Liver (tissue), 8 donors: ENCODE measurements at regions not wholly inside any gene's neighbourhood (a gene's known extent, or its start where the extent isn't known, plus 50 kb on each side); places are given as distances from the start of the nearest gene placed in this dataset.

ENCODE experiments used
- DNase-seq: peaks from one replicate; pipeline ENCODE4 v3.0.0-alpha.2; 2017; ENCODE audit warnings: low spot score
- H3K27ac ChIP-seq, 2 donors: one replicate each; pipeline ENCODE4 v1.7.0; 2013; ENCODE audit warnings: inconsistent platforms in 2 of 2, low read length in 2 of 2, control low read depth in 1 of 2, low read depth in 1 of 2, mild to moderate bottlenecking in 1 of 2
- H3K27me3 ChIP-seq, 4 donors: one replicate each; pipeline versions ENCODE4 v1.6.1 to v1.7.0; 2013; ENCODE audit warnings: low read length in 3 of 4, inconsistent platforms in 1 of 4, mild to moderate bottlenecking in 1 of 4, moderate library complexity in 1 of 4; ENCODE audit not compliant: control insufficient read depth in 4 of 4, insufficient read depth in 4 of 4
- H3K36me3 ChIP-seq, 4 donors: one replicate each; pipeline versions ENCODE4 v1.6.1 to v1.7.0; 2013; ENCODE audit warnings: low read length in 3 of 4, mild to moderate bottlenecking in 3 of 4, low read depth in 1 of 4, moderate library complexity in 1 of 4; ENCODE audit not compliant: control insufficient read depth in 4 of 4, insufficient read depth in 3 of 4
- H3K4me1 ChIP-seq, 4 donors: one replicate each; pipeline versions ENCODE4 v1.6.1 to v1.7.0; 2013; ENCODE audit warnings: low read length in 3 of 4, mild to moderate bottlenecking in 3 of 4, moderate library complexity in 1 of 4; ENCODE audit not compliant: control insufficient read depth in 4 of 4, insufficient read depth in 4 of 4
- H3K4me3 ChIP-seq, 3 donors: one replicate each; pipeline versions ENCODE4 v1.6.1 to v1.7.0; 2013; ENCODE audit warnings: low read length in 3 of 3, control low read depth in 1 of 3, low read depth in 1 of 3, mild to moderate bottlenecking in 1 of 3
- H3K9ac ChIP-seq, 2 donors: one replicate each; pipeline ENCODE4 v1.7.0; 2013; ENCODE audit warnings: low read length in 2 of 2, mild to moderate bottlenecking in 2 of 2, moderate library complexity in 2 of 2, control low read depth in 1 of 2, low read depth in 1 of 2
- H3K9me3 ChIP-seq, 4 donors: one replicate each; pipeline versions ENCODE4 v1.6.1 to v1.7.0; 2013; ENCODE audit warnings: low read length in 3 of 4; ENCODE audit not compliant: control insufficient read depth in 4 of 4
- EGR1 ChIP-seq, 2 donors: IDR thresholded peaks; 2 replicates each; pipeline ENCODE4 v1.6.1; 2016 to 2018; ENCODE audit warnings: antibody characterized with exemption in 2 of 2, low read depth in 2 of 2
- FOXA1 ChIP-seq: IDR thresholded peaks from 2 replicates; pipeline ENCODE4 v1.6.1; 2016; ENCODE audit warnings: antibody characterized with exemption
- FOXA2 ChIP-seq: IDR thresholded peaks from 2 replicates; pipeline ENCODE4 v1.6.1; 2016; ENCODE audit warnings: antibody characterized with exemption
- GABPA ChIP-seq, 2 donors: IDR thresholded peaks in 1 of 2; conservative IDR thresholded peaks in 1 of 2; 2 replicates each; pipeline ENCODE4 v1.6.1; 2016; ENCODE audit warnings: antibody characterized with exemption in 2 of 2, mild to moderate bottlenecking in 1 of 2, moderate library complexity in 1 of 2
- HNF4A ChIP-seq, 2 donors: conservative IDR thresholded peaks; 2 replicates each; pipeline ENCODE4 v1.6.1; 2016; ENCODE audit warnings: antibody characterized with exemption in 2 of 2, mild to moderate bottlenecking in 2 of 2
- HNF4G ChIP-seq: IDR thresholded peaks from 2 replicates; pipeline ENCODE4 v1.6.1; 2016; ENCODE audit warnings: antibody characterized with exemption
- JUND ChIP-seq, 2 donors: IDR thresholded peaks; 2 replicates each; pipeline ENCODE4 v1.6.1; 2016; ENCODE audit warnings: antibody characterized with exemption in 2 of 2
- MAX ChIP-seq: IDR thresholded peaks from 2 replicates; pipeline ENCODE4 v1.6.1; 2016; ENCODE audit warnings: antibody characterized with exemption
- NR2F2 ChIP-seq: IDR thresholded peaks from 2 replicates; pipeline ENCODE4 v1.6.1; 2016; ENCODE audit warnings: antibody characterized with exemption
- RAD21 ChIP-seq, 2 donors: IDR thresholded peaks; 2 replicates each; pipeline ENCODE4 v1.6.1; 2016; ENCODE audit warnings: antibody characterized with exemption in 2 of 2, mild to moderate bottlenecking in 2 of 2
- RXRA ChIP-seq, 2 donors: IDR thresholded peaks; 2 replicates each; pipeline ENCODE4 v1.6.1; 2017 to 2018; ENCODE audit warnings: antibody characterized with exemption in 2 of 2, mild to moderate bottlenecking in 1 of 2
- SP1 ChIP-seq: IDR thresholded peaks from 2 replicates; pipeline ENCODE4 v1.6.1; 2018; ENCODE audit warnings: antibody characterized with exemption, mild to moderate bottlenecking
- TAF1 ChIP-seq: conservative IDR thresholded peaks from 2 replicates; pipeline ENCODE4 v1.6.1; 2016; ENCODE audit warnings: antibody characterized with exemption, mild to moderate bottlenecking
- YY1 ChIP-seq: IDR thresholded peaks from 2 replicates; pipeline ENCODE4 v1.6.1; 2016; ENCODE audit warnings: antibody characterized with exemption, mild to moderate bottlenecking
- ZBTB33 ChIP-seq: IDR thresholded peaks from 2 replicates; pipeline ENCODE4 v1.6.1; 2016; ENCODE audit warnings: antibody characterized with exemption
- WGBS: extraction: QIAGEN DNeasy Blood & Tissue Kit; methylation state at CpG from one replicate; pipeline ENCODE4 v1.1.7; 2013; 5-methylcytosine and 5-hydroxymethylcytosine counted together
- TF ChIP-seq, protein P1 (sequence below): fragments of 150-350 bp; IDR thresholded peaks from 2 replicates; pipeline ENCODE4 v1.5.1; 2017; ENCODE audit warnings: improper control_type of control experiment, low read depth, low read length; ENCODE audit not compliant: missing input control
- TF ChIP-seq, protein P2 (sequence below): IDR thresholded peaks from 2 replicates; pipeline ENCODE4 v1.6.1; 2016; ENCODE audit warnings: antibody characterized with exemption, mild to moderate bottlenecking
- TF ChIP-seq, protein P3 (sequence below): IDR thresholded peaks from 2 replicates; pipeline ENCODE4 v1.6.1; 2016; ENCODE audit warnings: antibody characterized with exemption
- donor health status: healthy.
- donor health status: healthy.
- donor health status: healthy.
- donor health status: healthy.
- donor health status: healthy.

- TF ChIP-seq, protein P1, sequence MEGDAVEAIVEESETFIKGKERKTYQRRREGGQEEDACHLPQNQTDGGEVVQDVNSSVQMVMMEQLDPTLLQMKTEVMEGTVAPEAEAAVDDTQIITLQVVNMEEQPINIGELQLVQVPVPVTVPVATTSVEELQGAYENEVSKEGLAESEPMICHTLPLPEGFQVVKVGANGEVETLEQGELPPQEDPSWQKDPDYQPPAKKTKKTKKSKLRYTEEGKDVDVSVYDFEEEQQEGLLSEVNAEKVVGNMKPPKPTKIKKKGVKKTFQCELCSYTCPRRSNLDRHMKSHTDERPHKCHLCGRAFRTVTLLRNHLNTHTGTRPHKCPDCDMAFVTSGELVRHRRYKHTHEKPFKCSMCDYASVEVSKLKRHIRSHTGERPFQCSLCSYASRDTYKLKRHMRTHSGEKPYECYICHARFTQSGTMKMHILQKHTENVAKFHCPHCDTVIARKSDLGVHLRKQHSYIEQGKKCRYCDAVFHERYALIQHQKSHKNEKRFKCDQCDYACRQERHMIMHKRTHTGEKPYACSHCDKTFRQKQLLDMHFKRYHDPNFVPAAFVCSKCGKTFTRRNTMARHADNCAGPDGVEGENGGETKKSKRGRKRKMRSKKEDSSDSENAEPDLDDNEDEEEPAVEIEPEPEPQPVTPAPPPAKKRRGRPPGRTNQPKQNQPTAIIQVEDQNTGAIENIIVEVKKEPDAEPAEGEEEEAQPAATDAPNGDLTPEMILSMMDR, result no peak
- no peak for TF ChIP-seq SP1
- TF ChIP-seq RAD21 (IDR thresholded peaks at IDR 0.05), result no peak
- no peak for TF ChIP-seq RXRA (IDR thresholded peaks at IDR 0.05)
- no peak for TF ChIP-seq TAF1
- no peak for TF ChIP-seq EGR1 (IDR thresholded peaks at IDR 0.05; ENCODE audit: low read depth in 2 of 2)
- TF ChIP-seq, protein P2, sequence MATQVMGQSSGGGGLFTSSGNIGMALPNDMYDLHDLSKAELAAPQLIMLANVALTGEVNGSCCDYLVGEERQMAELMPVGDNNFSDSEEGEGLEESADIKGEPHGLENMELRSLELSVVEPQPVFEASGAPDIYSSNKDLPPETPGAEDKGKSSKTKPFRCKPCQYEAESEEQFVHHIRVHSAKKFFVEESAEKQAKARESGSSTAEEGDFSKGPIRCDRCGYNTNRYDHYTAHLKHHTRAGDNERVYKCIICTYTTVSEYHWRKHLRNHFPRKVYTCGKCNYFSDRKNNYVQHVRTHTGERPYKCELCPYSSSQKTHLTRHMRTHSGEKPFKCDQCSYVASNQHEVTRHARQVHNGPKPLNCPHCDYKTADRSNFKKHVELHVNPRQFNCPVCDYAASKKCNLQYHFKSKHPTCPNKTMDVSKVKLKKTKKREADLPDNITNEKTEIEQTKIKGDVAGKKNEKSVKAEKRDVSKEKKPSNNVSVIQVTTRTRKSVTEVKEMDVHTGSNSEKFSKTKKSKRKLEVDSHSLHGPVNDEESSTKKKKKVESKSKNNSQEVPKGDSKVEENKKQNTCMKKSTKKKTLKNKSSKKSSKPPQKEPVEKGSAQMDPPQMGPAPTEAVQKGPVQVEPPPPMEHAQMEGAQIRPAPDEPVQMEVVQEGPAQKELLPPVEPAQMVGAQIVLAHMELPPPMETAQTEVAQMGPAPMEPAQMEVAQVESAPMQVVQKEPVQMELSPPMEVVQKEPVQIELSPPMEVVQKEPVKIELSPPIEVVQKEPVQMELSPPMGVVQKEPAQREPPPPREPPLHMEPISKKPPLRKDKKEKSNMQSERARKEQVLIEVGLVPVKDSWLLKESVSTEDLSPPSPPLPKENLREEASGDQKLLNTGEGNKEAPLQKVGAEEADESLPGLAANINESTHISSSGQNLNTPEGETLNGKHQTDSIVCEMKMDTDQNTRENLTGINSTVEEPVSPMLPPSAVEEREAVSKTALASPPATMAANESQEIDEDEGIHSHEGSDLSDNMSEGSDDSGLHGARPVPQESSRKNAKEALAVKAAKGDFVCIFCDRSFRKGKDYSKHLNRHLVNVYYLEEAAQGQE, result no peak
- TF ChIP-seq, protein P3, sequence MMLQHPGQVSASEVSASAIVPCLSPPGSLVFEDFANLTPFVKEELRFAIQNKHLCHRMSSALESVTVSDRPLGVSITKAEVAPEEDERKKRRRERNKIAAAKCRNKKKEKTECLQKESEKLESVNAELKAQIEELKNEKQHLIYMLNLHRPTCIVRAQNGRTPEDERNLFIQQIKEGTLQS, result no peak
- no peak for TF ChIP-seq HNF4G
- TF ChIP-seq MAX, result no peak
- no peak for TF ChIP-seq YY1
- TF ChIP-seq ZBTB33, result no peak
- TF ChIP-seq JUND (IDR thresholded peaks at IDR 0.05), result no peak
- no peak for TF ChIP-seq HNF4A (conservative IDR thresholded peaks at IDR 0.05)
- TF ChIP-seq GABPA (IDR thresholded peaks at IDR 0.05 in 1 of 2, conservative IDR thresholded peaks at IDR 0.05 in 1 of 2), result no peak
- Histone ChIP-seq H3K9ac (no peak overlapping the region), H3K9me3 (no peaks in the 10 kb centered on the region), H3K36me3 (no peaks in the 10 kb centered on the region), H3K4me1 (peaks cover 0 to 2% (median 1%) of the 10 kb centered on the region in 4 donors), H3K4me3 (no peak overlapping the region), H3K27me3 (peaks cover 0 to 2% (median 0%) of the 10 kb centered on the region in 4 donors), H3K27ac (no peak overlapping the region)
- DNase-seq, result no peak
- WGBS, result 92% methylated on average over 11 of the region's 11 CpGs
Measured at GRCh38 chr5:116841734-116842133, 267.1 kb upstream of the SEMA6A start.

- H3K27me3 ChIP-seq, result no peaks in the 10 kb centered on the region
- no peaks in the 10 kb centered on the region for H3K36me3 ChIP-seq
- H3K9me3 ChIP-seq, result no peaks in the 10 kb centered on the region
- H3K9ac ChIP-seq, result no peak overlapping the region
- H3K4me3 ChIP-seq, result no peak overlapping the region
- no peak overlapping the region for H3K27ac ChIP-seq
- peaks cover 0 to 2% (median 1%) of the 10 kb centered on the region in 4 donors for H3K4me1 ChIP-seq
- WGBS, result 60% methylated on average over 2 of the region's 2 CpGs
- DNase-seq, result no peak
- TF ChIP-seq RXRA (IDR thresholded peaks at IDR 0.05) (no peak), RAD21 (IDR thresholded peaks at IDR 0.05) (no peak), YY1 (no peak), FOXA1 (no peak), EGR1 (IDR thresholded peaks at IDR 0.05; ENCODE audit: low read depth in 2 of 2) (no peak), TAF1 (no peak), JUND (IDR thresholded peaks at IDR 0.05) (no peak), ZBTB33 (no peak), NR2F2 (no peak), FOXA2 (no peak)
- TF ChIP-seq, protein P3, result no peak
- TF ChIP-seq, protein P2, result no peak
Measured at GRCh38 chr5:116838011-116838536, 263.5 kb upstream of the SEMA6A start.
